GM21529 (cell line): ENCODE measurements at regions not wholly inside any gene's neighbourhood (a gene's known extent, or its start where the extent isn't known, plus 50 kb on each side); places are given as distances from the start of the nearest gene placed in this dataset.
A peak's percentile ranks its signal among the peaks of the same experiment; 100 is the strongest.
"Not testable (repeated sequence)": the region's sequence is repeated elsewhere in the genome, so short reads cannot be mapped to it uniquely, and the experiment has no call there.

Source experiments
- ATAC-seq: cut with Tn5 transposase; IDR thresholded peaks from one replicate; pipeline ENCODE4 v1.9.1; 2021; ENCODE audit not compliant: unreplicated experiment

- ATAC-seq: no peak
Measured at GRCh38 chr6:9851006-9851405, 563.9 kb downstream of the TFAP2A start.

DNA sequence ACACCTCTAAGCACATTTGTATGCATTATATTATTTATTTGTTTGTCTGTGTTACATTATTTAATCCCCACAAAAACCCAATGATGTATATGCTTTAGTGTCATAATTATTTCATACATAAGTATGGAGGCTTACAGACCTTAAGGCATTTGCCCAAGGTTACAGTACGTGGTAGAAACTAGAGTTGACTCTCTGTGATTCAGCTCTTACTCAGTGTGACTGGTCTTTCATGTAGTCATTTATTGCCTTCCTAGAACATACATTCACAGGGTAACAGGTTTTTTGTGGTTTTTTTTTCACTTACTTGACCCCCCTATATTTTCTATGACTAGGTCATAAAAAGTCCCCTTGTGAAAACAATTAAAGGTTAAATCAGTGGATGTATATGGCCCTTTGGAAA lies 566.8 kb downstream of the TFAP2A start:
- no peak for ATAC-seq

- ATAC-seq: no peak
Measured at GRCh38 chr6:9841886-9842725, 572.8 kb downstream of the TFAP2A start.

GRCh38 chr6:9834233-9834632 lies 580.6 kb downstream of the TFAP2A start:
- no peak for ATAC-seq

GRCh38 chr6:9831783-9832182 lies 583.1 kb downstream of the TFAP2A start:
- no peak for ATAC-seq

DNA sequence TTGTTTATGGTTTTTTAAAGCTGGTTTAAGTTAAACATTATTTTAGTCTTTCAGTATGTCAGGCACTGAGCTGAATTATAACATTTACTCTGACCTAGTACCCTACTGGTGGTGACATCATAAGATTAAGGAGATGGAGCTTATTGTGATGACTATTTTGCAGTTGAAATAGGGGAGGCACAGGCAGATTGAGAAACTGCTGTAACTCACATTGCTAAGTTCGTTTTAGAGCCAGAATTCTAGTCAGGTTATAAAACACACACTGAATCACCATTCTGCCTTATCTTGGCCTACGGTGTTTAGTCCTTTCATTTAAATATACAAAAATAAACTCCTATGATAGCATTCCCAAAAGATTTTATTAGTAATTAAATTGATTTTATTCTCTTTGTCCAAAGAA lies 584.1 kb downstream of the TFAP2A start:
- no peak for ATAC-seq

- no peak for ATAC-seq
Measured at GRCh38 chr6:9825526-9825925, 589.3 kb downstream of the TFAP2A start.

DNA sequence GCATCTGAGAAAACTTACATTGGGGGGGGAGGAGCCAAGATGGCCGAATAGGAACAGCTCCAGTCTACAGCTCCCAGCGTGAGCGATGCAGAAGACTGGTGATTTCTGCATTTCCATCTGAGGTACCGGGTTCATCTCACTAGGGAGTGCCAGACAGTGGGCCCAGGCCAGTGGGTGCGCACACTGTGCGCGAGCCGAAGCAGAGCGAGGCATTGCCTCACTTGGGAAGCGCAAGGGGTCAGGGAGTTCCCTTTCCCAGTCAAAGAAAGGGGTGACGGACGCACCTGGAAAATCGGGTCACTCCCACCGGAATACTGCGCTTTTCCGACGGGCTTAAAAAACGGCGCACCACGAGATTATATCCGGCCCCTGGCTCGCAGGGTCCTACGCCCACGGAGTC lies 604.1 kb downstream of the TFAP2A start:
- not testable (repeated sequence) for ATAC-seq

- no peak for ATAC-seq
Measured at GRCh38 chr6:9810286-9810685, 604.6 kb downstream of the TFAP2A start.

DNA sequence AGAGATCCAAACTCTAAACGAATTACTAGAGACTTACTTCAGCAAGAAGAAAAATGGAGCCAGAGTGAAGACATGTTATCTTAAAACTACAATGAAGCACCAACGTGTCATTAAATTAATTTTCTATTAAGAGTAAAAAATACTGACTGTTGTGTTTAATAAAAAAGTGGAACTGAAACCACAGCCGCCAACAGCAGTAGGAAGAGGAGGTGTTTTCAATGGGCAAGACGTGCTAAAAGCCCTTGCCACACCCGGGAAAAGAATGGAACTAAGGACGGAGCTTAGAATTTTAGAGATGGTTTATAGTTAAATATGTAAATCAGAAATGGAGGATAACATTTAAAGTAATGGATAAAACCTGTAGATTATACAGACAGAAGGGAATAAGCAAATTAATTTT lies 608.7 kb downstream of the TFAP2A start:
- no peak for ATAC-seq

- ATAC-seq: no peak
Measured at GRCh38 chr6:9801249-9801754, 613.6 kb downstream of the TFAP2A start.

DNA sequence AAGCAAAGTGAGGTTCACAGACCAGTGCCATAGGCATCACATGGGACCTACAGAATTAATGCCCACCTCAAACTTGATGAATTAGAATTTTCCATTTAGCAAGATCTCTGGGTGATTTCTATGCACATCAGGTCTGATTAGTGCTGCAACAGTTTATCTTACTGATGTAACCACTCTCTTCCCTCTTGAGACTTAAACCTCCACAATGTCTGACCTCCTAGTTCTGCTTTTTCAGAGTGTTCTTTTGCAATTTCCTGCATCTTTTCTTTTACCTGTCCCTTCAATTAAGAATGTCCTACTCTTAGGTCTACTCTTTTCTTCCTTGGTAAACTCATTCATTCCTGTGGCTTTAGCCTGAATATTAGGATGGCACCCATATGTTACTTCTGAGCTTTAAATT lies 615.3 kb downstream of the TFAP2A start:
- ATAC-seq: no peak

DNA sequence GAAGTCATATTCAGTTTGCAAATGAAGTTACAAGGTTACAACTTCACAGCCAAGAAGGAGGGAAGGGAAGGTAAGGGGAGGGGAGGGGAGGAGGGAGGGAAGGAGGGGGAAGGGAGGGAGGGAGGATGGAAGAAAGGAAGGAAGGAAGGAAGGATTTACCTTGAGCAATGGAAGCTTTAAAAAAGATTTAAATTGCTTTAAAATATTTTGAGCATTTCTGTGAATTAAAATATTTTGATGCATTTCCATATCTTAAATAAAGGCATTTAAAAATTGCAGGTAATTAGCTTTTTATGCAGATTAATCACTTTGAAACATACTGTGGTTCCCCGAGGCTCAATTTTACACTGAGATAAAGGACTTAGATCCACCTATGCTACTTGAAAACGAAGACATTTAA lies 618.0 kb downstream of the TFAP2A start:
- no peak for ATAC-seq

GRCh38 chr6:9795880-9796279 lies 619.0 kb downstream of the TFAP2A start:
- ATAC-seq: no peak

DNA sequence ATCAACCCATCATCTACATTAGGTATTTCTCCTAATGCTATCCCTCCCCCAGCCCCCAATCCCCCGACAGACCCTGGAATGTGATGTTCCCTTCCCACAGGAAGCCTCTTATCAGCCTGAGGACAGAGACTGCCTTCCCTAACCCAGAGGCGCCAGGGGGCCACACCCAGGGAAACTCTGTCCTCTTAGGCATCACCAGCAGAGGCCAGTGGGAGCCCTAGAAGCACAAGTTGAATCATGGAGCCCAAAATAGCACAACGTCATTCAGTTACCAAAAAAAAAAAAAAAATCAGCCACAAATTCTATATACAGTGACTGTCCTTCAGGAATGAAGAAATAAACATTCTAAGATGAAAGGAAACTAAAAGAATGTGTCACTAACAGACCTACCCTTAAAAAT lies 625.7 kb downstream of the TFAP2A start:
- ATAC-seq: no peak

DNA sequence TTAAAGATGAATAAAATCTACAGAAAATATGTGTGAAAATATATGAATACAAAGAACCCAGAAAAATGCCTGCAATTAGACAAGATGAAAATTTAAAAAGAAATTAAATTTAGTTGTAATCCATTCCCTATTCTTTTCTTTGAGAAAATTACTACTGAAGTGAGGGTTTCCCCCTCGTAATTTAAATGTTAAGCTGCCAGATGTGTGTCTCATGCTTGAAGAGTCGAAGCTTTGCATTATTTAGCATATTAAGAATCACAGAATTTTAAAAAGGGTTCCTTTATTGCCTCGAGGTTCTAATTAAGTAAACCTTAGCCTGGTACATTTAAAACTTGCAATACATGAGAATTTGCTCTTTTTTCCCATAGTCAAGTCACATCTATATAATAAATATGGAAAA lies 630.1 kb downstream of the TFAP2A start:
- no peak for ATAC-seq

DNA sequence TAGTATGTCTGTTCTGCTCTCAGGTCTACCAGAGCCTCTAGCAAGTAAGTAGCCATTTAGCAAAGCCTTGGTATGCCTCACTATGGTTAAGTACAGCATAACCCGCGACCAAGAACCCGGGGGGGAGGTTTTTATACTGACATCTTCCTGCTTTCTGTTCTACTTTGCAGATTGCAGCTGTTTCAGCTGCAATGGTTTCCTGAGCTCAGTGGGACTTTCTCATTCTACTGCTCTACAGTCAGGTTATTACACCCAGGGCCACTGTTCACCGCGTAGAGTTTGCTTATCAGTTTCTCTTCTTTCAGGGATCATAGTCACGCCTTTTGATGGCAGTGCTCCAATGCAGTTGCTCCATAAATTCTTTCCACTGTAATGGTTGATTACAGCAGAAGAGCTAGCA lies 631.3 kb downstream of the TFAP2A start:
- no peak for ATAC-seq

GRCh38 chr6:9766240-9766915 lies 648.5 kb downstream of the TFAP2A start:
- peak; percentile 71 for ATAC-seq

GRCh38 chr6:9761220-9761619 lies 653.7 kb downstream of the TFAP2A start:
- no peak for ATAC-seq

DNA sequence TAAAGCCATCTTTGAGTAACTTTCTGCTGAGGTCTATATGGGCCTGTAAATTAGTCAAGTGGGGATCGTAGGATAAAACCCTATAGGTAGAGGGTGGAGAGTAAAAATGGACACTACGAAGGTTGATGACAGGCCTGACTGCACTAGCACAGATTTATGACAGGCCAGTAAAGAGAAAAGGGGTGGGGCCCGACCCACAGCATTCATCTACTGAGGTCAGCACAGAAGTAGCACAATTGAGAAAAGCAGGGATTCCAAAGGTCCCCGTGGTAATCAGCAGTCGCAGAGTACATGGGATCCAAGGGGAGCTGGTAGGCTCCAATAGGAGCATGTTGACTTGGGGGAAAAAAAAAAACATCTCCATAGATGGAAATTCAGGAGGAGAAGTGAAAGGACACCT lies 660.4 kb downstream of the TFAP2A start:
- ATAC-seq: no peak

- ATAC-seq: no peak
Measured at GRCh38 chr6:9745966-9746365, 668.9 kb downstream of the TFAP2A start.

- ATAC-seq: no peak
Measured at GRCh38 chr6:9745476-9745875, 669.4 kb downstream of the TFAP2A start.
